GM23248 (cell line): ENCODE measurements at regions not wholly inside any gene's neighbourhood (a gene's known extent, or its start where the extent isn't known, plus 50 kb on each side); places are given as distances from the start of the nearest gene placed in this dataset.

Experiments
- DNase-seq: peaks from one replicate; pipeline ENCODE4 v3.0.0-alpha.2; 2015
- H2AFZ ChIP-seq: fragments of 200-600 bp; sonication (generic); 2 replicates; pipeline ENCODE4 v1.6.1; 2016; ENCODE audit warnings: antibody characterized with exemption
- H3F3A ChIP-seq: fragments of 200-600 bp; sonication (generic); 2 replicates; pipeline ENCODE4 v1.6.1; 2016; ENCODE audit warnings: mild to moderate bottlenecking, antibody characterized with exemption, mixed run types; ENCODE audit not compliant: insufficient read depth
- H3K27ac ChIP-seq: fragments of 200-600 bp; sonication (generic); 2 replicates; pipeline ENCODE4 v1.5.1; 2016; ENCODE audit warnings: mild to moderate bottlenecking
- H3K27me3 ChIP-seq: fragments of 200-600 bp; sonication (generic); replicated peaks from 2 replicates; pipeline ENCODE4 v1.6.1; 2016; ENCODE audit warnings: mild to moderate bottlenecking; ENCODE audit not compliant: insufficient read depth
- H3K36me3 ChIP-seq: fragments of 200-600 bp; sonication (generic); 2 replicates; pipeline ENCODE4 v1.6.1; 2016; ENCODE audit warnings: low read depth, mild to moderate bottlenecking
- H3K4me1 ChIP-seq: fragments of 200-600 bp; sonication (generic); 2 replicates; pipeline ENCODE4 v1.6.1; 2016; ENCODE audit warnings: mild to moderate bottlenecking; ENCODE audit not compliant: insufficient read depth
- H3K4me2 ChIP-seq: fragments of 200-600 bp; sonication (generic); one replicate; pipeline ENCODE4 v1.6.1; 2016; ENCODE audit warnings: mild to moderate bottlenecking; ENCODE audit not compliant: unreplicated experiment
- H3K4me3 ChIP-seq: fragments of 200-600 bp; sonication (generic); 2 replicates; pipeline ENCODE4 v1.5.1; 2016; ENCODE audit warnings: mild to moderate bottlenecking
- H3K79me2 ChIP-seq: fragments of 200-600 bp; sonication (generic); 2 replicates; pipeline ENCODE4 v1.6.1; 2016; ENCODE audit warnings: mild to moderate bottlenecking; ENCODE audit not compliant: insufficient read depth
- H3K9ac ChIP-seq: fragments of 200-600 bp; sonication (generic); 2 replicates; pipeline ENCODE4 v1.6.1; 2016; ENCODE audit warnings: mild to moderate bottlenecking
- H3K9me2 ChIP-seq: fragments of 200-600 bp; sonication (generic); 2 replicates; pipeline ENCODE4 v1.6.1; 2016; ENCODE audit warnings: mixed run types, mild to moderate bottlenecking, moderate library complexity; ENCODE audit not compliant: insufficient read depth
- H3K9me3 ChIP-seq: fragments of 200-600 bp; sonication (generic); one replicate; pipeline ENCODE4 v1.6.1; 2017; ENCODE audit warnings: low read depth
- H4K20me1 ChIP-seq: fragments of 200-600 bp; sonication (generic); 2 replicates; pipeline ENCODE4 v1.6.0; 2016; ENCODE audit not compliant: insufficient read depth
- EZH2 ChIP-seq: fragments of 200-600 bp; sonication (generic); IDR thresholded peaks from 2 replicates; pipeline ENCODE4 v1.6.1; 2018; ENCODE audit warnings: antibody characterized with exemption, mild to moderate bottlenecking; ENCODE audit not compliant: insufficient read depth, poor library complexity, severe bottlenecking
- EZH2phosphoT487 ChIP-seq: fragments of 200-600 bp; sonication (generic); IDR thresholded peaks from 2 replicates; pipeline ENCODE4 v1.6.1; 2018; ENCODE audit warnings: antibody characterized with exemption, moderate library complexity, mild to moderate bottlenecking, low read depth; ENCODE audit not compliant: insufficient read depth
- WGBS, 2 experiments: methylation state at CpG; one replicate each; pipeline ENCODE4 v1.1.6; 2015 to 2017; ENCODE audit warnings: low lambda C conversion rate in 2 of 2, low coverage in 1 of 2; ENCODE audit errors: missing lambda C conversion rate in 2 of 2; 5-methylcytosine and 5-hydroxymethylcytosine counted together
- in situ Hi-C: fragments of 300-500 bp; cut with MboI; formaldehyde crosslinking; loops from 2 replicates; pipeline ENCODE4 v1.15.0; 2020

DNA sequence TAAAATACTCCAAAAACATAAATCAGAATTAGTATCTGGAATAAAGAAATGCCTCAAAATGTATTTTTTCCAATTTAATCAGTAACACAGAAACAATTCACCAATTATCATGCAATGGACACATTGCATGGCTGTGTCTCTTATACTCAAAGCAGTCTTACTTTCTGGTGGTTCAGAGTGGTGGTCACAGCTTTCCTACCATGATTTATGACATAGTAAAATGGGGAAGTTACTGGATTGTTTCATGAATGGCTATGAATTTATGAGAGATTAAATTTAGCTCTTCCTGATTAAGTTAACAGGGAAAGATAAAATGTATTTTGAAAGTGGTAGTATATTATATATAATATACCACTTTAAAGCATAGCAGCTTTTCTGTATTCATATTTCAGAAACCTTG is 331.5 kb upstream of the MAP3K7 start:
- in situ Hi-C loops = no loop called here
- no peak for DNase-seq
- Histone ChIP-seq H3K4me1 (no peaks in the 10 kb centered on the region), H3K9me3 (no peaks in the 10 kb centered on the region), H2AFZ (no peak overlapping the region), H3K27me3 (no peaks in the 10 kb centered on the region), H3K4me3 (no peak overlapping the region), H3K36me3 (no peaks in the 10 kb centered on the region), H3K9me2 (no peaks in the 10 kb centered on the region), H3K9ac (no peak overlapping the region), H3K4me2 (no peak overlapping the region), H3F3A (no peaks in the 10 kb centered on the region), H3K79me2 (no peaks in the 10 kb centered on the region), H4K20me1 (no peaks in the 10 kb centered on the region), H3K27ac (no peak overlapping the region)
- no peak for TF ChIP-seq EZH2phosphoT487
- no peak for TF ChIP-seq EZH2

DNA sequence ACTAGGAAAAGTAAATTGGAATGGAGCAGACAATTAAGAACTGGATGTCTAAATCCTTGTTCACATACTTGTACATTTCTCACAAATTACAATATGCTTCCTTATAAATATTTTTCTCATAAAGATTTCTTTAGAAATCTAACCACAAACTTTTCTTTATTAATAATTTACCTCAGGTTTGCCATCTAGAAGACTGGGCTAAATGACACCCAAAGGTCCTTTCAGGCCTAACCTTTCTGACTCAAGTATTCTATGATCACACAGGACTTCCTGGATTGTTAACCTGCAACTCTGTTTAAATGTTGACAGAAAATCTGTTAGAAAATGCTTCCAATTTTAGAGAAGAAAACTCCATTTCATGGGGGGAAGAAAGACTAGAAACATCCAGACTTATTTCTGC is 330.5 kb upstream of the MAP3K7 start:
- Histone ChIP-seq H3K4me3 (no peak overlapping the region), H3K36me3 (no peaks in the 10 kb centered on the region), H3K27me3 (no peaks in the 10 kb centered on the region), H3K4me2 (no peak overlapping the region), H3K4me1 (no peaks in the 10 kb centered on the region), H3K79me2 (no peaks in the 10 kb centered on the region), H4K20me1 (no peaks in the 10 kb centered on the region), H3K9me2 (no peaks in the 10 kb centered on the region), H3K9ac (no peak overlapping the region), H2AFZ (no peak overlapping the region), H3K9me3 (no peaks in the 10 kb centered on the region), H3K27ac (no peak overlapping the region), H3F3A (no peaks in the 10 kb centered on the region)
- DNase-seq = no peak
- no peak for TF ChIP-seq EZH2phosphoT487
- no peak for TF ChIP-seq EZH2
- in situ Hi-C loops = no loop called here

DNA sequence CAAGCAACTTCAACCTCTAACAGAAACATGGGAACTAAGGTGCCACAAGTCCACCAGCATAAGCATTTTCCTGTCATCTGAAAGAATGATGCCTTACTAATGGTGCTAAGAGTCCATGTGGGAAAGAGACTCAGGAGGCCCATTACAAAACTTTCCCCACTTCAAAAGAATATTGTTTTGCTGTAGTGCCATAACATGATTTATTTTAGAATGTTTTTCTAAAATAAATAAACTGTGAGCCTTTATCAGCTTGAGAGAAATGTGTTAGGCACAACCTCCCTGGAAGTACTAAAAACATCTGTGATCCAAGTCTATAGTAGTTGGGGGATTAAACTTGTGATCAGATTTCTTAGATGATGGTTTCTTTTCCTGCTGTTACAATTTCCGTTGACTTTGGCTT is 330.1 kb upstream of the MAP3K7 start:
- WGBS, 2 experiments = 5 to 7% methylated on average over 1 of the region's 1 CpG
- DNase-seq = no peak
- Histone ChIP-seq H3K27ac (no peak overlapping the region), H3K9ac (no peak overlapping the region), H3K27me3 (no peaks in the 10 kb centered on the region), H3K9me2 (no peaks in the 10 kb centered on the region), H3K4me1 (no peaks in the 10 kb centered on the region), H2AFZ (no peak overlapping the region), H3K4me2 (no peak overlapping the region), H3K79me2 (no peaks in the 10 kb centered on the region), H3K4me3 (no peak overlapping the region), H3F3A (no peaks in the 10 kb centered on the region), H3K36me3 (no peaks in the 10 kb centered on the region), H3K9me3 (no peaks in the 10 kb centered on the region), H4K20me1 (no peaks in the 10 kb centered on the region)
- in situ Hi-C loops = no loop called here
- no peak for TF ChIP-seq EZH2
- no peak for TF ChIP-seq EZH2phosphoT487

DNA sequence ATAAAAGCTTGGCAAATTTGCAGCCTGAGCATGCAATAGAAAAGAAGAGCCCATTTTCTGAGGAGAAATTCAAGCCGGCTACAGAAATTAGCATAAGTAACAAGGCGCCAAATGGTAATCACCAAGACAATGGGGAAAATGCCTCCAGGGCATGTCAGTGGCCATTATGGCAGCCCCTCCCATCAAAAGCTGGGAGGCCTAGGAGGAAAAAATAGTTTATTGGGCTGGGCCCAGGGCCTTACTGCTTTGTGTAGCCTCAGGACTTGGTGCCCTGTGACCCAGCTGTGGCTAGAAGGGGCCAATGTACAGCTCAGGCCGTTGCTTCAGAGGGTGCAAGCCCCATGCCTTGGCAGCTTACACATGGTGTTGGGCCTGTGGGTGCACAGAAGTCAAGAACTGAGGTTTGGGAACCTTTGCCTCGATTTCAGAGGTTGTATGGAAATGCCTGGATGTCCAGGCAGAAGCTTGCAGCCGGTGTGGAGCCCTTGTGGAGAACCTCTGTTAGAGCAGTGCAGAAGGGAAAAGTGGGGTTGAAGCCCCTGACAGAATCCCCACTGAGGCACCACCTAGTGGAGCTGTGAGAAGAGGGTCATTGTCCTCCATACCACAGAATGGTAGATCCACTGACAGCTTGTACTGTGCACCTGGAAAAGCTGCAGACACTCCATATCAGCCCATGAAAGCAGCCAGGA is 328.5 kb upstream of the MAP3K7 start:
- in situ Hi-C loops = no loop called here
- TF ChIP-seq EZH2phosphoT487 (no peak), EZH2 (no peak)

DNA sequence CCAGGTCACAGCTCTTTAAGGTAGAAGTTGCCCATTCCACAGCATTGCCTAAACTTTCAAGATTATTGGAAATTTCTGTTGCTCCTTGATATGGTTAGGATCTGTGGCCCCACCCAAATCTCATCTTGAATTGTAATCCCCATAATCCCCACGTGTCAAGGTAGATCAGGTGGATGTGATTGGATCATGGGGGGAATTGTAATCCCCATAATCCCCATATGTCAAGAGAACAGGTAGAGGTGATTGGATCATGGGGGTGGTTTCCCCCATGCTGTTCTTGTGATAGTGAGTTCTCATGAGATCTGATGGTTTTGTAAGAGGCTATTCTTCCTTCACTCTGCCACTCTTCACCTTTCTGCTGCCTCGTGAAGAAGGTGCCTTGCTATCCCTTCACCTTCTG is 327.4 kb upstream of the MAP3K7 start:
- TF ChIP-seq EZH2phosphoT487 = no peak
- TF ChIP-seq EZH2 = no peak
- Histone ChIP-seq H3K27ac (no peak overlapping the region), H3K27me3 (no peaks in the 10 kb centered on the region), H3K4me3 (no peak overlapping the region), H3K9me3 (no peaks in the 10 kb centered on the region), H3K9me2 (no peaks in the 10 kb centered on the region), H3F3A (no peaks in the 10 kb centered on the region), H4K20me1 (no peaks in the 10 kb centered on the region), H3K4me1 (no peaks in the 10 kb centered on the region), H3K4me2 (no peak overlapping the region), H2AFZ (no peak overlapping the region), H3K36me3 (no peaks in the 10 kb centered on the region), H3K79me2 (no peaks in the 10 kb centered on the region), H3K9ac (no peak overlapping the region)
- no peak for DNase-seq
- in situ Hi-C loops = no loop called here
- WGBS, 2 experiments = 4 to 8% methylated on average over 2 of the region's 2 CpGs

More for the DNA sequence above, 328.5 kb upstream of the MAP3K7 start:
- H3F3A ChIP-seq = no peaks in the 10 kb centered on the region
- H3K4me2 ChIP-seq = no peak overlapping the region
- H3K9ac ChIP-seq = no peak overlapping the region
- H3K79me2 ChIP-seq = no peaks in the 10 kb centered on the region
- no peaks in the 10 kb centered on the region for H4K20me1 ChIP-seq
- H3K9me3 ChIP-seq = no peaks in the 10 kb centered on the region
- H3K4me1 ChIP-seq = no peaks in the 10 kb centered on the region
- no peak overlapping the region for H3K27ac ChIP-seq
- 29% methylated on average over 5 of the region's 5 CpGs for WGBS, 2 experiments
- no peaks in the 10 kb centered on the region for H3K36me3 ChIP-seq
- H2AFZ ChIP-seq = no peak overlapping the region
- no peaks in the 10 kb centered on the region for H3K27me3 ChIP-seq
- H3K9me2 ChIP-seq = no peaks in the 10 kb centered on the region
- no peak for DNase-seq
- no peak overlapping the region for H3K4me3 ChIP-seq
